ENCODE measurements at regions not wholly inside any gene's neighbourhood (a gene's known extent, or its start where the extent isn't known, plus 50 kb on each side); places are given as distances from the start of the nearest gene placed in this dataset.

DNA sequence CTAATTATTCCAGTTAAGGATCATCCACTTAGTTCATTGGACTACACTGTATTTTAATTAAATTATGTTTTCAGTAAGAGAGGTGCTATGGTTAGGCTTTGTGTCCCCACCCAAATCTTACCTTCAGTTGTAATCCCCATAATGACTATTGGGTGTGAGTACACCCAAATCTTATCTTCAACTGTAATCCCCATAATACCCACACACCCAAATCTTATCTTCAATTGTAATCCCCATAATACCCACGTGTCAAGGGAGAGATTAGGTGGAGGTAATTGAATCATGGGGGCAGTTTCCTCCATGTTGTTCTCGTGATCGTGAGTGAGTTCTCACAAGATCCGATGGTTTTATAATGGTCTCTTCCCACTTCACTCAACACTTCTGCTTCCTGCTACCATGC is 208.0 kb upstream of the PHACTR1 start:
- TF ChIP-seq CTCF (IDR thresholded peaks at IDR 0.05) (no peak), EZH2 (IDR thresholded peaks at IDR 0.05; ENCODE audit: borderline replicate concordance, insufficient read depth, low read depth, low read length, poor library complexity, severe bottlenecking) (no peak)
